ENCODE measurements at regions not wholly inside any gene's neighbourhood (a gene's known extent, or its start where the extent isn't known, plus 50 kb on each side); places are given as distances from the start of the nearest gene placed in this dataset.

GRCh38 chr18:65398347-65399075 is 352.3 kb upstream of the CDH7 start:
- TF ChIP-seq, protein P1, sequence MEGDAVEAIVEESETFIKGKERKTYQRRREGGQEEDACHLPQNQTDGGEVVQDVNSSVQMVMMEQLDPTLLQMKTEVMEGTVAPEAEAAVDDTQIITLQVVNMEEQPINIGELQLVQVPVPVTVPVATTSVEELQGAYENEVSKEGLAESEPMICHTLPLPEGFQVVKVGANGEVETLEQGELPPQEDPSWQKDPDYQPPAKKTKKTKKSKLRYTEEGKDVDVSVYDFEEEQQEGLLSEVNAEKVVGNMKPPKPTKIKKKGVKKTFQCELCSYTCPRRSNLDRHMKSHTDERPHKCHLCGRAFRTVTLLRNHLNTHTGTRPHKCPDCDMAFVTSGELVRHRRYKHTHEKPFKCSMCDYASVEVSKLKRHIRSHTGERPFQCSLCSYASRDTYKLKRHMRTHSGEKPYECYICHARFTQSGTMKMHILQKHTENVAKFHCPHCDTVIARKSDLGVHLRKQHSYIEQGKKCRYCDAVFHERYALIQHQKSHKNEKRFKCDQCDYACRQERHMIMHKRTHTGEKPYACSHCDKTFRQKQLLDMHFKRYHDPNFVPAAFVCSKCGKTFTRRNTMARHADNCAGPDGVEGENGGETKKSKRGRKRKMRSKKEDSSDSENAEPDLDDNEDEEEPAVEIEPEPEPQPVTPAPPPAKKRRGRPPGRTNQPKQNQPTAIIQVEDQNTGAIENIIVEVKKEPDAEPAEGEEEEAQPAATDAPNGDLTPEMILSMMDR (IDR thresholded peaks at IDR 0.05), result no peak

- TF ChIP-seq, protein P1 (IDR thresholded peaks at IDR 0.05), result no peak
These were observed 369.8 kb upstream of the CDH7 start for GRCh38 chr18:65380986-65381385.

DNA sequence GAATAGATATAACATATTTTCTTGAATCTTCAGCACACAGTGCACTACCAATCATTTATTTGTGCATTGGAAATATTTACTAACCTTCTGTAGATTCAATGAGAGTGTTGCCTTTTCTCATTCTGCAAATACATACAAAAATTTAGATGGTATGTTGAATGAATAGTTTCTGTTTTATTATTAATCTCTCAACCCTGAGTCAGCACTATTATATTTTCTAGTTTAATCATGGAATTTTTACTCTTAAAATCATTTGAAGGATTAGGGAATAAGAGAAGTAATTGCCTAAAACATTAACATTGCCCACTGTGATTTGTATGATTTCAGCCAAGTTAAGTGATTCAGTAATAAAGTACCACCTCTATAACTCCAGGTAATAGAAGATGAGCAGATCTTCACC is 370.2 kb upstream of the CDH7 start:
- TF ChIP-seq, protein P1 (IDR thresholded peaks at IDR 0.05), result no peak

DNA sequence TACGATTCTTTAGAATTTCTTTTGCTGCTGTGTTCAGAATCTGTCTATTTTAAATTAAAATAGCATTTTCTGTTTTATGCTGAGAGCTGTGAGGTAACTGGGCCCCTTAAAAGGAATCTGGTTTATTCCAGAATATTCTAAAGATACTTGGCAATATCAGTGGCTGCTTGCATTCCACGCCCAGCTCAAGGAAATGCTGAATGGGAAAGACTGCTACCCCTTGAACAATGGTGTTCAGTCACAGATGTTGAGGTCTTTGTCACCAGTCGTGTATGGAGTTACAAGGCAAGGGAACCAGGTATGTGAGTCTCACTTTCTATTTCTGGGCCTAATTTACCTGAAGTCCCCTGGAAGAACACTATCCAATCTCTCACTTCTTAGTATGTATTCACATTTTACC is 377.9 kb upstream of the CDH7 start:
- TF ChIP-seq, protein P1 (IDR thresholded peaks at IDR 0.05), result no peak

GRCh38 chr18:65365245-65365980 is 385.4 kb upstream of the CDH7 start:
- TF ChIP-seq, protein P1 (IDR thresholded peaks at IDR 0.05), result no peak

- TF ChIP-seq, protein P1 (IDR thresholded peaks at IDR 0.05), result no peak
These were observed 386.7 kb upstream of the CDH7 start for GRCh38 chr18:65363911-65364632.

GRCh38 chr18:65363011-65363410 is 387.8 kb upstream of the CDH7 start:
- TF ChIP-seq, protein P1 (IDR thresholded peaks at IDR 0.05), result no peak
